Hematopoietic multipotent progenitor cell (in vitro differentiated cells): ENCODE measurements at regions not wholly inside any gene's neighbourhood (a gene's known extent, or its start where the extent isn't known, plus 50 kb on each side); places are given as distances from the start of the nearest gene placed in this dataset.
A peak's percentile ranks its signal among the peaks of the same experiment; 100 is the strongest.
"Not testable (repeated sequence)": the region's sequence is repeated elsewhere in the genome, so short reads cannot be mapped to it uniquely, and the experiment has no call there.

Experiments used
- DNase-seq, 3 donors: peaks; one replicate each; pipeline ENCODE4 v3.0.0-alpha.2; 2011 to 2015; ENCODE audit warnings: low read depth in 2 of 3, low spot score in 2 of 3

DNA sequence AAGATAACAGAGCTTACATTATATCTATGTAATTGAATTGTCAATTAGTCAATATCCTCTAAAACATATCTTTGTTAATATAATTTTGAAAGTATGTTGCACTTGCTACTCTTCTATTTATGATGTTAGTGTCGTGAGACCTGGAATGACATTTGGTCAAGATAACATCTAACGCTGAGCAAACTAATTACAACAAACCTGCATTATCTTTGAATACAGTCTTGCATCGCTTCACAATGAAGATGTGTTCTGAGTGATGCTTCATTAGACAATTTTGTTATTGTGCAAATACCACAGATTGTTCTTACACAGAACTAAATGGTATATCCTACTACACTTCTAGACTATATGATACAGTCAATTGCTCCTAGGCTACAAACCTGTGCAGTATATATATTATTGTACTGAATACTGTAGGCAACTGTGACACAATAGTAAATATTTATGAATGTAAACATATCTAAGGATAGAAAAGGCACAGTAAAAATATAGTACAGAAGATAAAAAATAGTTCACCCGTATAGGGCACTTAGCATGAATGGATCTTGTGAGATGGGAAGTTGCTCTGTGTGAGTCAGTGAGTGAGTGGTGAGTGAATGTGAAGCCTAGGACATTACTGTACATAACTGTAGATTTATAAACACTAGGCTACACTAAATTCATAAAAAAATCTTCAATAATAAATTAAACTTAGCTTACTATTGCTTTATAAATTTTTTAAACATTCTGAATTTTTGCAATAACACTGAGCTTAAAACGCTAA, 1773.8 kb downstream of the PCDH9 start:
- no peak for DNase-seq

DNA sequence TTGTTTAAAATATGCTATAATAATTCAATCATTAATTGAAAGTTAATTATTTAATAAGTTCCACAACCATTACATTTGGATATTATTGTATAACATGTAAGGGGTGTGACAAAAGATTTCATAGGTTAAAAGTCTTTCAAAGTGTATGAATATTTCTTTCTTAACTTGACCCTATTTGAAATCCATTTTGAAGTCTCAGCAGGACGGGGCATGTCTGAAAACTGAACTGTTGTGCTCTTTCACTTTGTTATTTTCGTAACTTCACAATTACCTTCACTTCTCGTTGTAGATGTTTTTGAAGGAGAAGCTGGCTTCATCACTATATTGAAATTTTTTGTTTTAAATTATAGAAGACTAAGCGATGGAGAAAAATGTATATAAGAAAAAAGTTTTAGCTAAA, 1775.7 kb downstream of the PCDH9 start:
- no peak for DNase-seq

DNA sequence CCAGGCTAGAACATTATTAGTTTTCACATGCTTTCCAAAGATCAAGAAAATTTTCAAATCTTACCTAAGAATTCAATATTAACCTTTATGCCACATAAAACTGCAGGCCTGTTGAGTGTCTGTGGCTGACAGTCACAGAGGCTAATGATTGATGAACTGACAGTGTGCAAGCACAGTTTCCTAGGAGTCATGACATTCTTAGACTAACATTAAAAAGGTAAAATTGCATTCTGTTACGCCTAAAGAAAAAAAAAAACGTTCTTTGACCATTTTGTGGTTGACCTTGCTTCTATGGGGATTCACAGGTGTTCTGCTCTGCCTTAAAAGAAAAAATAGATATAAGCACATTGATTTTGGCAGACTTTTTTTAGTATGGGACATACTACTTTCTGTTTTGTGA, 1776.2 kb downstream of the PCDH9 start:
- DNase-seq = no peak

DNA sequence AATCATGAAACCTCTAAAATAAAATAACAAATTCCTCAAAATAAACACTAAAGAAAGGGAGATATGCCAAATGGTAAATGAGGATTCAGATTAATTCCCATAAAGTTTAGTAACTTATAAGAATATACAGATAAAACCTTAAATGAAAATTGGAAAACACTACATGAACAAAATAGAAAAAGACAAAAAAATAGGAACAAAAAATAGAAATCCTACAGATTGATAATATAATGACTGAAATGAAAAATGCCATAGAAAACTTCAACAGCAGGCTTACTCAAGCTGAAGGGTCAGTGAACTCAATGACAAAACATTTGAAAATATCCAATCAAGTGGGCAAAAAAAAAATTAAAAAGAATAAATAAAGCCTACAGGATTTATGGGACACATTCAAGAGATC, 1784.8 kb downstream of the PCDH9 start:
- no peak for DNase-seq

DNA sequence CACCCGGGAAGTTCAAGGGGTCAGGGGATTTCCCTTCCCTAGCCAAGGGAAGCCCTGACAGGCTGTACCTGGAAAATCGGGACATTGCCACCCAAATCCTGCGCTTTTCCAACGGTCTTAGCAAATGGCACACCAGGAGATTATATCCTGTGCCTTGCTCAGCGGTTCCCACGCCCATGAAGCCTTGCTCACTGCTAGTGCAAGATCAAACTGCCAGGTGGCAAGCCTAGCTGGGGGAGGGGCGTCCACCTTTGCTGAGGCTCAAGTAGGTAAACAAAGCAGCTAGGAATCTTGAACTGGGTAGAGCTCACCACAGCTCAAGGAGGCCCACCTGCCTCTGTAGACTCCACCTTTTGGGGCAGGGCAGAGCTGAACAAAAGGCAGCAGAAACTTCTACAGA, 1794.5 kb downstream of the PCDH9 start:
- no peak for DNase-seq

DNA sequence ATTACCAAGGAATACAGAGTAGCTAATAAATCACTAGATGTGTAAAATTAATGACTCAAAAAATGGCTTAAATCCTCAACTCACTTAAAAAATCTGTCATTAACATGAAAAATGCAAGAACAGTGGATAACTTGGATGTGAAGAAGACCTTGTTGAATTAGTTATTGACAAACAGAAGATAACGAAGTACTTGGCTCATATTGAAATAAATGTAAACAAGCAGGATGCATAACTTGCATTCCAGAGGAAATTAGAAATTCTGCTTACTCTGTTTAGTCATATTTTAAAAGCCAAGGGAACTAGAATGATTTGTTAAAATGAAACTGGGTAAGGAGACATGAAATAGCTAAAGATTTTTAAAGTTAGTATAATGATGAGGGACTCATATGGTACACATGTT, 1812.2 kb downstream of the PCDH9 start:
- no peak for DNase-seq

DNA sequence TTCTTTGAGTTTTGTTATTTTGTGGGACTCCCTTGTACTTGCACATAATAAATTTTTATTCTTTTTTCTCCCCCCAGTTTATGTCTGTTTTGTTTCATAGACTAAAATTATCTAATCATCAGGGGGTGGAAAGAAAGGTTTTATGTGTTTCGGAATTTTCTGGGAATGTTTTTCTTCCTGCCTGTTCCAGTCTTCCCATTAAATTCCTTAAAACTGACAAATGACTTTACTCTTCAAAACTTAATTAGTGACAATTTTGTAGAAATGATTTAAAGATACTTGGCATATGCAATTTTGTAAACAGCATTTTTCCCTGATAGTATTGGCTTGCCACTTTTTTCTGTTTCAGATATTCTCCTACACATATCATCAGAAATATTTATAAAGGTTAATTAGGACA, 1813.4 kb downstream of the PCDH9 start:
- DNase-seq = no peak

DNA sequence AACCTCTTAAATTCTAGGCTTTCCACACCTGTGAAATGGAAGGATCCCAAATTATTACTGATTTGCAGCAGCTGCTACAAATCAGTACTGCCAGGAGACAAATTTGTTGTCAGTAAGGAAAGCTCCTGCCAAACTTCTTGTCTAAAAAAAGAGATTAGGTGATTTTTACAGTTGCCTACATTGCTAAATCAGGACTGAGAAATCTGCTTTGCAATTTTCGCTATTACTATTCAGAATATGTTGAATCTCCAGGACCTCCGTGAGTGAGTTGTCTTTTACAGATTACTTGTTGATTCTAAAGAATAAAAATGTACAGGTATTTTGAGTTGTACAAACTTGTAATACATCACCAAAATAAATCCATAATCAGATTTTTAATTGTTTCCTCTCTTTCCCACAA, 1815.9 kb downstream of the PCDH9 start:
- DNase-seq = no peak

DNA sequence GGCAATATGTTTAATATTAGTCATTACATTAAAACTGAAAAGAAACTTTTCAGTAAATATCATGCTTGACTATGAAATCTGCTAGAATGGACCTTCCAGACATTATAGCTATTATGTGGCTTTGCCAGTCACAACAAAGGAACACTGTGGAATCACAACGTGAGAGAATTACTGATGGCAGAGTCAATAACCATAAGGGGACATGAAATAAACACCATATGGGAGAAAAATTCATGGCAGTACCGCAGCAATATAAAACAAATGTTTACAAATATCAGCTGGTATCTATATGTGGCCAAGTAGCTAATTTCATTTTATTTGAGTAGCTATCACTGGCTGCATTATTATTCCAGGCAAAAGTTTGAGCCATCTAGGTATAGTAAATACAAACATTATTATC, 1818.6 kb downstream of the PCDH9 start:
- no peak for DNase-seq

DNA sequence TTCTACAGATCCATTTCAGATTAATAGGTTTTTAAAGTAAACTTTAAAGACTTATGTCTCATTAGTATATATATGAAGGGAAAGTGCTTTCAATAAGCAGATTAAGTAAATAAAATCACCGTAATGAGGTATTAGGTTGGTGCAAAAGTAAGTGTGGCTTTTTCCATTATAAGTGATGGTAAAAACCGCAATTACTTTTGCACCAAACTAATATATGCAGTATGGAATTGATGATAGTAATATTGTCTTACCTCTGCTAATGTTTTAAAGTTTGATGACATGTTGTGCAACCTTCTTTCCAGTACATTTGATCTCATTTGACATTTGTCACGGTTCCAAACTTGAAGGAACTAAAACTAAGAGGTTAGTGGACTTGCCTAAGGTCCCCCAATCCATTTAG, 1819.3 kb downstream of the PCDH9 start:
- DNase-seq = no peak

DNA sequence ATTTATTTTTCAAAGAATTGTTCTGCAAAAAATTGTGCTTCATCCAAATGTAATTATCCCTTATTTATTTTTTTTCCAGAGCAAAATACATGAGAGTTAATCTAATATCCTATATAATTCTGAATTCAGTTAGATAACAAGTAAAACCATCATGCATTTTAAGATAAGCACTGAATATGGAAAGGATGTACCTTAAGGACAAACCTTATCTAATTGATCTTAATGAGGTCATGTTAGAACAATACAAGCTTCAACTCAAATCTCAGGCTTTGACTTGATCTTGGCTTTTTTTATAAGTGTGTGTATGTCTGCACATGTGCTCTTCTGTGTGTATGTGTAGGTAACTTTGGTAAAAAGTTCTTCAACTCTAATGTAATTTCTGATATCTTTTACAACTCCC, 1828.8 kb downstream of the PCDH9 start:
- no peak for DNase-seq

DNA sequence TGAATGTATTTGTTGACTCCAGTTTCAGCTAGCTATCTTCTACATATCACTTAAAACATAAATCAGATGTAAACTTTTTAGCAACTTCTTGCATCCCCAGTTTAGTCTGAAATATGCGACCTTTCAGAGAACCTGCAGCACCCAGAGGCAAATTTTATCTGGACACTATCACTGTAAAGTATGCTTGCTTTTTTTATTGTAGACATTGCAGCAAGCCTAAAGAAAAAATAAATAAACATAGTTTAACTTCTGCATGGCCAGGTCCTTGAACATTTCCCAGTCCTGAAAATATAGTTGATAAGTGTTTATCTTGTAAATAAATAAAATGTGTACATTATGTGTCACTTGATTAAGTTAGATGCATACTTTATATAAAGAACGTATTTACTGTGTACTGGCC, 1829.4 kb downstream of the PCDH9 start:
- DNase-seq = no peak

DNA sequence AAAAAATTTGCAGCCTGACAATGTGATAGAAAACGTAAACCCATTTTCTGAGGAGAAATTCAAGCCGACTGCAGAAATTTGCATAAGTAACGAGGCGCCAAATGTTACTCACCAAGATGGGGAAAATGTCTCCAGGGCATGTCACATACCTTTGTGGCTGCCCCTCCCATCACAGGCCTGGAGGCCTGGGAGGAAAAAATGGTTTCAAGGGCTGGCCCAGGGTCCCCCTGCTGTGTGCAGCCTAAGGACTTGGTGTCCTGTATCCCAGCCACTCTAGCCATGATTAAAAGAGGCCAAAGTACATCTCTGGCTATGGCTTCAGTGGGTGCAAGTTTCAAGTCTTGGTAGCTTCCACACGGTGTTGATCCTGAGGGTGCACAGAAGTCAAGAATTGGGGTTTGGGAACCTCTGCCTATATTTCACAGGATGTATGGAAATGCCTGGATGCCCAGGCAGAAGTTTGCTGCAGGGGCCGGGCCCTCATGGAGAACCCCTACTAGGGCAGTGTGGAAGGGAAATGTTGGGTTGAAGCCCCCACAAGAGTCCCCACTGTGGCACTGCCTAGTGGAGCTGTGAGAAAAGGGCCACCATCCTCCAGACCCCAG, 1842.3 kb downstream of the PCDH9 start:
- no peak for DNase-seq

DNA sequence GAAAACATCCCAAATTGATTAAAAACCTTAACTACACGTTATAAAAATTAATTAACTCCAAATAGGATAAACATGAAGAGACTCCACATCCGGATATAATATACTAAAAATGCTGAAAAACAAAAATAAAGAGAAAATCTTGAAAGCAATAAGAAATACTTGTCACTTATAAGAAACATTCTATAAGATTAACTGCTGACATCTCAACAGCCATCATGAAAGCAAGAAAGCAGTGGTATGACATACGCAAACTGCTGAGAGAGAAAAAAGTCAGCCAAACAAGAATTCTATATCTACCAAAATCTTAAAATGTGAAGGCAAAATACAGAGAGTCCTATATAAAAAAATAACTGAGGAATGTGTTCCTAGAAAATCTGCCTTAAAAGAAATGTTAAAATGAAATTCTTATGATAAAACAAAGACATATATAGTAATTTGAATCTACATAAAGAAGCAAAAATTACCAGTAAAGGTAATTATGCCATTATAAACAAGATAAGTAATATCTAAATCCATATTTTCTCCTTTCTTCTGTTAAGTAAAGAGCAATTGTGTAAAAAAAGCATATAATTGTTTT, 1851.1 kb downstream of the PCDH9 start:
- peak in 2 of 3 donors; percentile 6 to 69 for DNase-seq

DNA sequence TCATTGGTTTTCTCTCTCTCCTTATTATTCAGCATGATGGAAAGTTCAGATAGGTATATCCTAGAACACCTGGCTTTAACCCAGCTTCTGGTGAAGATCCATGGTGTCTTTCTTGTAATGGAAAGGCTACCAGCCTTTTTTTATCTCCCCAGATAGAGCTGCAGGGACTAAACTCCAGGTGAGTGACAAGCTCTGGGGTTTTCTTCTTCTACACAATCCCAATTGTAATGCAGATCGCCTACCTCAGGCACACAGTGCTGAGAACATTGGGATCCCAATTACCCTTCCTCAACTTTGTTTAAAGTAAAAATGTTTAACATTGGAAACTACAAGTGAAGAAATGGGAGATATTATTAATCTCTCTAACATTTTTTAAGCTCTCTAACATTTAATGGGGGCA, 1851.7 kb downstream of the PCDH9 start:
- no peak for DNase-seq

DNA sequence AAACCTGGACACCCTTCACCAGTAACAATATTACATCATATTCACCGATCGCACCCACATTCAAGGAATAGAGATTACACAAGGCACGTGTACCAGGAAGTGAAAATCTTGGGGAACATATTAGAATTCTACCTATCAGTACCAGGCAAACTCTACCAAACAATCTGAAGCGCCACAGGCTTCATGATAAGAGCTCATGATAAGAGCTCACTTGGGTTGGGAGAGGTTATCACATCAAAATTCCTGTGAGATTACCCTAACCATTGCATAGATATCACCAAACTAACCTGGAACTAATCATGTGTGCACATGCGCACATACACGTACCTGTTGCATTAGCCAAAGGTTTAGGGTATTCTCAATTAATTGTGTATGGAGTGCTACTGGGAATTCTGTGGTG, 1861.3 kb downstream of the PCDH9 start:
- no peak for DNase-seq

DNA sequence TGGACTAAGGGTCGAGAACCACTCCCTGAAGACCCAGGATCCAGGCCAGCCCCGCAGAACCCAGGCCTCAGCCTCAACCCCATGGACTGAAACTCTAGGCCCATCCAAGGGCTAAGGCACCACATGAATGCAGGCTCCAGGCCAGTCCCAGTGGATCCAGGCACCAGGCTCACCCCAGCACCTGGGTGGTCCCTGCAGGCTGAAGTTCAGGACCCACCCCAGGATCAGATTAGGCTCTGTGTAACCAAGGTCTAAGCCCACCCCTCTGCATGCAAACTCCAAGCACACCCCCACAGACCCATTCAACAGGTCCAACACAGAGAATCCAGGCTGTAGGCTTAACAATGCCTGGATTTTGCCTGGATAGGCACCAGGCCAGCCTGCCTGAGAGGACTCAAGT, 1876.2 kb downstream of the PCDH9 start:
- DNase-seq = no peak

DNA sequence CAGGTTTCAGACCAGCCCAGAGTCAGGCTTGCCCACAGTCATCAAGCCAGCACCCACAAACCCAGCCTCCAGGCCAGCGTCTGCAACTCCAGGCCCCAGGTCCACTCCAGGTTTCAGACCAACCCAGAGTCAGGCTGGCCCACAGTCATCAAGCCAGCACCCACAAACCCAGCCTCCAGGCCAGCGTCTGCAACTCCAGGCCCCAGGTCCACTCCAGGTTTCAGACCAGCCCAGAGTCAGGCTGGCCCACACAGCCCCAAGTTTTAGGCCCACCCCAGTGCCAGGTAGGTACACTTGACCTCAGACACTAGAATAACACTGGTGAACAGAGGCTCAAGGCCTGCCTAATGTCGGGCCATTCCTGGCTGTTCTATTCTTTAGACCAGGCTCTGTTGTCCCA, 1877.0 kb downstream of the PCDH9 start:
- DNase-seq = not testable (repeated sequence)

DNA sequence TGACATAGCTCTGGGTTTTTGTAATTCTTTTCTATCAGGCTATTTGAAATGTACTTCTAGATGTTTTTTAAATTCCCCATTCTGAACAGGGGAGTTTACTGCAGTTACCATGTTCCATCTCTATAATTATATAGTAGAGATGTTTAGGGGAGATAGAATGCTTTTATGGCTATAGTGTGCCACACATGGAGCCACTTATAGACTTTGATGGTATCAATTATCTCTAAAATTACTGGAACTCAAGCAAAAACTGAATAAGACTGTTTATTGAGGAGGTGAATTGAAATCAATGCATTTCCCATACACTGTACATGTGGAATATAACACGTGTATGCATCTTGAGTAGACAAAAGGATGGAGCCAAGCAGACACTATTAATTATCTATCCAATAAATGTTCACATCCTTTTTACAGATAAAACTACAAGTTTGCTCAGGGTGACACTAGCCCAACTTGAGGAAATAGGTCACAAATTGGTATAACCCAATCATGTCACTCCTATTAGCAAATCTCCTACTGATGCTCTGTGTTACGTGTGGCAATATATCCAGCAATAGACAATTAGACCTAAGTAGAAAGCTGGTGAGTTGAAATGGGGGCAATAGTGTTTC, 1882.6 kb downstream of the PCDH9 start:
- DNase-seq = no peak

DNA sequence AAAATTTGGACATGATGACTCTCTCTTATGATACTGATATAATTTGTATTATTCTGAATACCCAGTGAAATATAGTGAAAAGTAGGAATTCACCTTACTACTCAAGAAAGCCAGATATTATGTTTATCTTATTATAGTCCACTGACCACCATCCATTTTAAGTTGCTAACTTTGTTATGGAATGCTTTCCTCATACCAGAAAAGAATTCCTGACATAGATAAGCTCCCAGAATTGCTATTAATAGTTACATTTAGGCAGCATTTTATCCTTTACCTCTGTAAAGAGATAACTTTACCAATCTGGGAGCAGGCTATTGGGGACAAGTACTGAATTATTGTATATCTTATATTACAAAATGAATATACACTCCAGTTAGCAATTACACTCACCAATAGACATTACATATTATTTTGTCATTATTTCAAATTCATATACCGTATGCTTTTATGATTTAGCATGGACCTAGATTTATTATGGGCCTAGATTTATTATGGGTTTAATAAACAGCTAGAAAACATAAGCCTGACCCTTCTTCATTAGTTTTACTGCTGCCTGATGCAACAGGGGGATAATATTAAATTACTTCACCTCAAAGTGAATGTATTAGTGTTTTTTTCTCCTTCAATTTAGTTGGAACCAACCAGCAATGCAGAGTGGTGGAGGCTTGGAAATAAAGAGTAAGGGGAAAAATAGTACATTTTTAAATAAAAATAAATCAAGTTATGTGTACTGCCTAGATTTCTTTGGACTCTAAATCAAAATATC, 1886.1 kb downstream of the PCDH9 start:
- DNase-seq = no peak
